ENCODE measurements at regions not wholly inside any gene's neighbourhood (a gene's known extent, or its start where the extent isn't known, plus 50 kb on each side); places are given as distances from the start of the nearest gene placed in this dataset.

DNA sequence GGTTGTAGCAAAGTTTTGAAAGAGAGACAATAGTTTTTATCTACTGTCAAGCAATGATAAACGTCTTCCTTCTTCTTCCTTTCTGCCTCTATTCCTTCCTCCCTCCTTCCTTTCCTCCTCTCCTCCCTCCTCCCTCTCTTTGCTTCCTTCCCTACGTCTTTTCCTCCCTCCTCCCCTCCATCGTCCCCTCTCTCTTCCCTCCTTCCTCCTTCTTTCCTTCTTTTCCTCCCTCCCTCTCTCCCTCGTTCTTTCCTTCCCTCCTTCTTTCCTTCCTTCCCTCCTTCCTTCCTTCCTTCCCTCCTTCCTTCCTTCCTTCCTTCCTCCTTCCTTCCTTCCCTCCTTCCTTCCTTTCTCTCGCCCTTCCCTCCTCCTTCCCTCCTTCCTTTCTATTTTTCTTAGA lies 82.8 kb upstream of the KCNA1 start:
- TF ChIP-seq POLR2A (IDR thresholded peaks at IDR 0.05) = no peak
- TF ChIP-seq, protein P1, sequence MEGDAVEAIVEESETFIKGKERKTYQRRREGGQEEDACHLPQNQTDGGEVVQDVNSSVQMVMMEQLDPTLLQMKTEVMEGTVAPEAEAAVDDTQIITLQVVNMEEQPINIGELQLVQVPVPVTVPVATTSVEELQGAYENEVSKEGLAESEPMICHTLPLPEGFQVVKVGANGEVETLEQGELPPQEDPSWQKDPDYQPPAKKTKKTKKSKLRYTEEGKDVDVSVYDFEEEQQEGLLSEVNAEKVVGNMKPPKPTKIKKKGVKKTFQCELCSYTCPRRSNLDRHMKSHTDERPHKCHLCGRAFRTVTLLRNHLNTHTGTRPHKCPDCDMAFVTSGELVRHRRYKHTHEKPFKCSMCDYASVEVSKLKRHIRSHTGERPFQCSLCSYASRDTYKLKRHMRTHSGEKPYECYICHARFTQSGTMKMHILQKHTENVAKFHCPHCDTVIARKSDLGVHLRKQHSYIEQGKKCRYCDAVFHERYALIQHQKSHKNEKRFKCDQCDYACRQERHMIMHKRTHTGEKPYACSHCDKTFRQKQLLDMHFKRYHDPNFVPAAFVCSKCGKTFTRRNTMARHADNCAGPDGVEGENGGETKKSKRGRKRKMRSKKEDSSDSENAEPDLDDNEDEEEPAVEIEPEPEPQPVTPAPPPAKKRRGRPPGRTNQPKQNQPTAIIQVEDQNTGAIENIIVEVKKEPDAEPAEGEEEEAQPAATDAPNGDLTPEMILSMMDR (IDR thresholded peaks at IDR 0.05) = no peak

Measured in vagina (tissue), 2 donors.